ENCODE measurements at regions not wholly inside any gene's neighbourhood (a gene's known extent, or its start where the extent isn't known, plus 50 kb on each side); places are given as distances from the start of the nearest gene placed in this dataset.

DNA sequence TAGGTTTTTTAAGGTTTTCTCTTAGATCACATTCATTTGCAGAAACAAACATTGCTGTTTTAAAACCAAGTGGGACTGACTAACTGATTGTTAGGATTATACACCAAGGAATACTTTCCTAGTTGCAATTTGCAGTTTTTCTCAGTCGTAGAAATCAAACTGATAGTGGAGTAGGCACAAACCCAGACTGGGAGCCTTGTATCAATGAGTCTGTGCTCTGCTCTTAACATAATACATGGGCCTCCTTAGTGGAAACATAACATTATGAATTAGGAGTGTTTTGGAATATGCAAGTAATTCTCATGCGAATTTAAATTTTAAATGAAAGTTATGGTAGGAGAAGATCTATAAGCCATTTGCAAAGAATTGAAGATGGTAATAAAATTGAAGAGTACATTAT is 223.5 kb downstream of the CLCN4 start:
- ATAC-seq: no peak
- Histone ChIP-seq H3K4me3 (no peak overlapping the region), H3K36me3 (no peaks in the 10 kb centered on the region), H3K4me1 (peaks cover 0 to 6% (median 0%) of the 10 kb centered on the region in 3 donors), H3K9me3 (peaks cover 0 to 13% (median 0%) of the 10 kb centered on the region in 3 donors), H3K27ac (no peak overlapping the region), H3K27me3 (no peaks in the 10 kb centered on the region)
- WGBS, 2 donors (ENCODE audit: low coverage in 1 of 2): 57 to 70% methylated on average over 2 of the region's 2 CpGs
- no peak for TF ChIP-seq POLR2AphosphoS5 (IDR thresholded peaks at IDR 0.05)
- no peak for TF ChIP-seq POLR2A (IDR thresholded peaks at IDR 0.05)
- no peak for TF ChIP-seq EP300 (IDR thresholded peaks at IDR 0.05)
- TF ChIP-seq, protein P1, sequence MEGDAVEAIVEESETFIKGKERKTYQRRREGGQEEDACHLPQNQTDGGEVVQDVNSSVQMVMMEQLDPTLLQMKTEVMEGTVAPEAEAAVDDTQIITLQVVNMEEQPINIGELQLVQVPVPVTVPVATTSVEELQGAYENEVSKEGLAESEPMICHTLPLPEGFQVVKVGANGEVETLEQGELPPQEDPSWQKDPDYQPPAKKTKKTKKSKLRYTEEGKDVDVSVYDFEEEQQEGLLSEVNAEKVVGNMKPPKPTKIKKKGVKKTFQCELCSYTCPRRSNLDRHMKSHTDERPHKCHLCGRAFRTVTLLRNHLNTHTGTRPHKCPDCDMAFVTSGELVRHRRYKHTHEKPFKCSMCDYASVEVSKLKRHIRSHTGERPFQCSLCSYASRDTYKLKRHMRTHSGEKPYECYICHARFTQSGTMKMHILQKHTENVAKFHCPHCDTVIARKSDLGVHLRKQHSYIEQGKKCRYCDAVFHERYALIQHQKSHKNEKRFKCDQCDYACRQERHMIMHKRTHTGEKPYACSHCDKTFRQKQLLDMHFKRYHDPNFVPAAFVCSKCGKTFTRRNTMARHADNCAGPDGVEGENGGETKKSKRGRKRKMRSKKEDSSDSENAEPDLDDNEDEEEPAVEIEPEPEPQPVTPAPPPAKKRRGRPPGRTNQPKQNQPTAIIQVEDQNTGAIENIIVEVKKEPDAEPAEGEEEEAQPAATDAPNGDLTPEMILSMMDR (IDR thresholded peaks at IDR 0.05): no peak

DNA sequence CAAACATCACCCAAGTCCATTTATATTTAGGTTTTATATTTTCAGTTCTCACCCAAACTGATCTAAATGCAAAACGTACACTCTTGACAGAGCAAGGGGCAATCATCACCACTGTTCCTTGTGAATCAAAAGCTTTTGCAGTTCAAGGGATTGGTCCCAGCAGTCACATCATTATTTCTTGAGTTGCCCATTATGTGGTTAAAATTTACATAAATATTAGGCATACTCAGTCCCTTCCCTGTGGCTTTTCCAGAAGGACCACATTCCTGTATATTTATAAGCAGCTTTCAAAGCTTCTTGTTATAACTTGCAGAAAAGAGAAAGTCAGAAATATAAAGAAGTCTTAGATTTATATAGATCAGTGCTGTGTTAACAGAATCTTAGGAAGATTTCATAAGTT is 224.4 kb downstream of the CLCN4 start:
- TF ChIP-seq POLR2A (IDR thresholded peaks at IDR 0.05) (no peak), EP300 (IDR thresholded peaks at IDR 0.05) (no peak), POLR2AphosphoS5 (IDR thresholded peaks at IDR 0.05) (no peak)
- TF ChIP-seq, protein P1 (IDR thresholded peaks at IDR 0.05): no peak
- 50 to 100% methylated on average over 1 of the region's 1 CpG for WGBS, 2 donors (ENCODE audit: low coverage in 1 of 2)

DNA sequence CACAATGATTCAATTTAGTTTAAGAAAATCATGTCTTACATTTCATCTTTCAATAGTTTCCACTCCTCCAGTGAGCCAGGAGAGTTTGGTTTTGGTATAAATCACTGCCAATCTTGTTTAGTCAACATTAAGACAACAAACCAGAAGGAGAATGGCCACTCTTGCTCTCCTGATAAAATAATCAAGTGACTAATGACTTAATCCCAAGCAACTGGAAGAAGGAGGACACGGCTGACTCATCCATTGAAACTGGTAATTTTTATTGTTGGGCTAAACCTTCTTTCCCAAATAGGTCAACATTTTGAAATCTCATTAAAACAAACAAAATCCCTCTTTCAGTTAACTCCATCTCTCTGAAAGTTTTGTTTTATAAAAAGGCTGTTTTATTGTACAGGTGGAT is 230.2 kb downstream of the CLCN4 start:
- H3K27me3 ChIP-seq: no peaks in the 10 kb centered on the region
- no peak overlapping the region for H3K27ac ChIP-seq
- no peak overlapping the region for H3K4me3 ChIP-seq
- no peak for TF ChIP-seq EP300 (IDR thresholded peaks at IDR 0.05)
- no peak for TF ChIP-seq POLR2A (IDR thresholded peaks at IDR 0.05)
- no peak for TF ChIP-seq POLR2AphosphoS5 (IDR thresholded peaks at IDR 0.05)
- TF ChIP-seq, protein P1 (IDR thresholded peaks at IDR 0.05): no peak
- 33 to 67% methylated on average over 1 of the region's 1 CpG for WGBS, 2 donors (ENCODE audit: low coverage in 1 of 2)
- no peaks in the 10 kb centered on the region for H3K36me3 ChIP-seq
- no peak for ATAC-seq
- no peaks in the 10 kb centered on the region for H3K4me1 ChIP-seq
- no peaks in the 10 kb centered on the region for H3K9me3 ChIP-seq

More for the DNA sequence above, 224.4 kb downstream of the CLCN4 start:
- no peaks in the 10 kb centered on the region for H3K36me3 ChIP-seq
- H3K4me1 ChIP-seq: peaks cover 0 to 6% (median 0%) of the 10 kb centered on the region in 3 donors
- no peak overlapping the region for H3K27ac ChIP-seq
- ATAC-seq: no peak
- peaks cover 0 to 12% (median 0%) of the 10 kb centered on the region in 3 donors for H3K9me3 ChIP-seq
- H3K4me3 ChIP-seq: no peak overlapping the region
- no peaks in the 10 kb centered on the region for H3K27me3 ChIP-seq

DNA sequence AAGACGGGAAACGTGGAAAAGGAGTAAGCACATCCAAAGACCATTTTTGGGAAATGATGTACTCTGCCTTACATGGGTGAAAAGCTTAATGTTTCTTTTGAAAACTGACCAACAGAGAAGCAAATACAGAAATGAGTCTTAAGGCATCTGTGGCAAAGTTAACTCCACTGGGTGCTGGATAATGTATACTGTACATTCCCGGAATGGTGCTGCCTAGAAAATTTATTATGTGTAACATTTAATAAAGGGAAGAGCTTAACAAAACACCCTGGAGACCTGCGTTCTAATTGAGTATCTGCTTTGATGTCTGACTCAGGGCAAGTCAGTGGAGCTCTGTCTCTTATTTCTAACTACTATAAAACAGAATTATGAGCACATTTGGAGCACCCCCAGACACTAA is 230.2 kb downstream of the MID1 start:
- Histone ChIP-seq H3K4me3 (no peak overlapping the region), H3K36me3 (no peaks in the 10 kb centered on the region), H3K9me3 (no peaks in the 10 kb centered on the region), H3K4me1 (no peaks in the 10 kb centered on the region), H3K27me3 (no peaks in the 10 kb centered on the region), H3K27ac (no peak overlapping the region)
- TF ChIP-seq, protein P1 (IDR thresholded peaks at IDR 0.05): no peak
- TF ChIP-seq POLR2AphosphoS5 (IDR thresholded peaks at IDR 0.05) (no peak), EP300 (IDR thresholded peaks at IDR 0.05) (no peak), POLR2A (IDR thresholded peaks at IDR 0.05) (no peak)
- ATAC-seq: no peak
- 42 to 55% methylated on average over 2 to 4 of the region's 4 CpGs for WGBS, 2 donors (ENCODE audit: low coverage in 1 of 2)

DNA sequence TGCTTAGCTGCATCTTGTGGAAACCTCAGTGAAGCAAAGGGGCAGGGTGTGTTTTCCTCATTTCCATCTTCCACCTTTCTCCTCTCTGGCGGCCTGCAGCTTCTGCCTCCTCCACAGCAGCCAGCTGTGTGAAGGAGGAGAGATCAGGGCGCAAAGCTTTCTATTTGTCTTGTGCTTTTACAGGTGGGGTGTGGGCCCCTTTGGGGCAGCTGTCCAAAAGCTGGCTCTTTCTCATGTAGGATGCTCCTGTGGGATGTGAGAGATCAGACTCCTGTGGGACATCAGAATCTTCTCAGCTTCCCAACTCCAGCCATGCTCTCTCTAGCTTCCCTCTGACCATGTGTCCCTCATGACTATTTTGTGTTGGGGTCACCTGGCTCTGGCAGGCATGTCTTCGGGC is 227.1 kb downstream of the MID1 start:
- WGBS, 2 donors (ENCODE audit: low coverage in 1 of 2): 70 to 100% methylated on average over 1 to 2 of the region's 3 CpGs

More for the DNA sequence above, 227.1 kb downstream of the MID1 start:
- Histone ChIP-seq H3K36me3 (no peaks in the 10 kb centered on the region), H3K4me1 (no peaks in the 10 kb centered on the region), H3K27ac (no peak overlapping the region), H3K4me3 (no peak overlapping the region), H3K9me3 (no peaks in the 10 kb centered on the region), H3K27me3 (no peaks in the 10 kb centered on the region)
- TF ChIP-seq POLR2A (IDR thresholded peaks at IDR 0.05) (no peak), EP300 (IDR thresholded peaks at IDR 0.05) (no peak), POLR2AphosphoS5 (IDR thresholded peaks at IDR 0.05) (no peak)
- TF ChIP-seq, protein P1 (IDR thresholded peaks at IDR 0.05): no peak
- no peak for ATAC-seq
